ENCODE measurements at regions not wholly inside any gene's neighbourhood (a gene's known extent, or its start where the extent isn't known, plus 50 kb on each side); places are given as distances from the start of the nearest gene placed in this dataset.
"Not testable (repeated sequence)": the region's sequence is repeated elsewhere in the genome, so short reads cannot be mapped to it uniquely, and the experiment has no call there.

GRCh38 chrX:47776292-47777006 is 60.3 kb upstream of the ZNF81 start:
- no peaks in the 10 kb centered on the region for H3K4me1 ChIP-seq (ENCODE audit: control insufficient read depth, low read length)
- no peak overlapping the region for H3K27ac ChIP-seq (ENCODE audit: low read depth, low read length)
- no peaks in the 10 kb centered on the region for H3K27me3 ChIP-seq (ENCODE audit: control insufficient read depth, low read length)
- H3K4me3 ChIP-seq (ENCODE audit: low read length) = no peak overlapping the region
- no peak for TF ChIP-seq CTCF (IDR thresholded peaks at IDR 0.05; ENCODE audit: low read depth, low read length, poor library complexity, severe bottlenecking)
- TF ChIP-seq EZH2phosphoT487 (IDR thresholded peaks at IDR 0.05; ENCODE audit: borderline replicate concordance, low read length) = no peak
- H3K4me2 ChIP-seq (ENCODE audit: low read length) = no peak overlapping the region
- H3K36me3 ChIP-seq (ENCODE audit: control insufficient read depth, low read length) = no peaks in the 10 kb centered on the region
- no peaks in the 10 kb centered on the region for H3F3A ChIP-seq (ENCODE audit: control insufficient read depth, insufficient read depth)
- H4K20me1 ChIP-seq (ENCODE audit: control insufficient read depth, insufficient read depth, low read depth, low read length) = no peaks in the 10 kb centered on the region
- H3K9me2 ChIP-seq (replicated peaks; ENCODE audit: control insufficient read depth, low read length) = no peaks in the 10 kb centered on the region
- H3K9me3 ChIP-seq (ENCODE audit: control insufficient read depth, insufficient read depth, low read length) = no peaks in the 10 kb centered on the region
- H3K79me2 ChIP-seq (ENCODE audit: control insufficient read depth, low read length) = no peaks in the 10 kb centered on the region

DNA sequence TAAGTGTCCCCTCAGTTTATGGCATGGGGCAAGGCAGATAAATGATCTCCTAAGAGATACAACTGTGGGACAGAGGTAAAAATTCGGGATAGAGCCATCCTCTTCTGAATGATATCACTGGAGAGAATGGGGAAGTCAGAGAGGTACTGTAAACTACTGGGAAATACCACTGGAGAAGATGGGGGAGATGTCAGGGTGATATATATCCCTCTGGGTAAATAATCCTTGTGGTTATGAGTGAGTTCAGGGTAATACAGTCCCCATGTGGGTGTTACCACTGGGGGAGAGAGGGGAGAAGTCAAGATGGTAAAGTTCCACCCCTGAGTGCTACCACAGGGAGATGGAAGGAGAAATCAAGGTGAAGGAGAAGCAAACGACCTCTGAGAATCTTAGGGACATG is 63.9 kb upstream of the ZNF81 start:
- H4K20me1 ChIP-seq (ENCODE audit: control insufficient read depth, insufficient read depth, low read depth, low read length) = no peaks in the 10 kb centered on the region
- H3K27me3 ChIP-seq (ENCODE audit: control insufficient read depth, low read length) = no peaks in the 10 kb centered on the region
- H3K4me2 ChIP-seq (ENCODE audit: low read length) = no peak overlapping the region
- H3K79me2 ChIP-seq (ENCODE audit: control insufficient read depth, low read length) = no peaks in the 10 kb centered on the region
- no peaks in the 10 kb centered on the region for H3K36me3 ChIP-seq (ENCODE audit: control insufficient read depth, low read length)
- no peak overlapping the region for H3K27ac ChIP-seq (ENCODE audit: low read depth, low read length)
- TF ChIP-seq CTCF (IDR thresholded peaks at IDR 0.05; ENCODE audit: low read depth, low read length, poor library complexity, severe bottlenecking) (no peak), EZH2phosphoT487 (IDR thresholded peaks at IDR 0.05; ENCODE audit: borderline replicate concordance, low read length) (no peak)
- H3K9me2 ChIP-seq (replicated peaks; ENCODE audit: control insufficient read depth, low read length) = no peaks in the 10 kb centered on the region
- H3K4me3 ChIP-seq (ENCODE audit: low read length) = no peak overlapping the region
- no peaks in the 10 kb centered on the region for H3F3A ChIP-seq (ENCODE audit: control insufficient read depth, insufficient read depth)
- H3K9me3 ChIP-seq (ENCODE audit: control insufficient read depth, insufficient read depth, low read length) = no peaks in the 10 kb centered on the region
- no peaks in the 10 kb centered on the region for H3K4me1 ChIP-seq (ENCODE audit: control insufficient read depth, low read length)

DNA sequence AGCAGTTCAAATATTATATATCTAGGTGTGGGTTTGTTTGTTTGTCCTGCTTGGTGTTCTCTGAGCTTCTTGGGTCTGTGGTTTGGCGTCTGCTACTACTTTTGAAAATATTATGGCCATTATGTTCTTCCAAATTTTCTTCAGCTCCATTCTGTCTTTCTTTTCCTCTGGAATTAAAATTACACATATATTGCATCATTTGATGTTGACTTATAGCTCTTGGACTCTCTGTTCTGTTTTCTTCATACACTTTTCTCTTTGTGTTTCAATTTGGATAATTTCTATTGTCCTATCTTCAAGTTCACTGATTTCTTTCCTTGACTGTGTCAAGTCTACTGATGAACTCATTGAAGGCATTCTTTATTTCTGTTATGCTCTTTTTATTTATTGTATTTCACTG is 65.2 kb upstream of the ZNF81 start:
- H3K4me3 ChIP-seq (ENCODE audit: low read length) = no peak overlapping the region
- H3K9me2 ChIP-seq (replicated peaks; ENCODE audit: control insufficient read depth, low read length) = no peaks in the 10 kb centered on the region
- H3K4me2 ChIP-seq (ENCODE audit: low read length) = no peak overlapping the region
- no peaks in the 10 kb centered on the region for H3F3A ChIP-seq (ENCODE audit: control insufficient read depth, insufficient read depth)
- H3K9me3 ChIP-seq (ENCODE audit: control insufficient read depth, insufficient read depth, low read length) = no peaks in the 10 kb centered on the region
- no peaks in the 10 kb centered on the region for H3K27me3 ChIP-seq (ENCODE audit: control insufficient read depth, low read length)
- H4K20me1 ChIP-seq (ENCODE audit: control insufficient read depth, insufficient read depth, low read depth, low read length) = no peaks in the 10 kb centered on the region
- H3K4me1 ChIP-seq (ENCODE audit: control insufficient read depth, low read length) = no peaks in the 10 kb centered on the region
- TF ChIP-seq CTCF (IDR thresholded peaks at IDR 0.05; ENCODE audit: low read depth, low read length, poor library complexity, severe bottlenecking) = no peak
- no peak for TF ChIP-seq EZH2phosphoT487 (IDR thresholded peaks at IDR 0.05; ENCODE audit: borderline replicate concordance, low read length)
- no peaks in the 10 kb centered on the region for H3K79me2 ChIP-seq (ENCODE audit: control insufficient read depth, low read length)
- H3K27ac ChIP-seq (ENCODE audit: low read depth, low read length) = no peak overlapping the region
- H3K36me3 ChIP-seq (ENCODE audit: control insufficient read depth, low read length) = no peaks in the 10 kb centered on the region

GRCh38 chrX:47762826-47763225 is 73.9 kb upstream of the ZNF81 start:
- H3K9me2 ChIP-seq (replicated peaks; ENCODE audit: control insufficient read depth, low read length); H3K9me3 ChIP-seq (ENCODE audit: control insufficient read depth, insufficient read depth, low read length): not testable (repeated sequence)

More at GRCh38 chrX:47762826-47763225, 73.9 kb upstream of the ZNF81 start:
- H3K4me1 ChIP-seq (ENCODE audit: control insufficient read depth, low read length); H3F3A ChIP-seq (ENCODE audit: control insufficient read depth, insufficient read depth); H3K36me3 ChIP-seq (ENCODE audit: control insufficient read depth, low read length); H3K4me3 ChIP-seq (ENCODE audit: low read length); H4K20me1 ChIP-seq (ENCODE audit: control insufficient read depth, insufficient read depth, low read depth, low read length); H3K4me2 ChIP-seq (ENCODE audit: low read length); H3K27ac ChIP-seq (ENCODE audit: low read depth, low read length); H3K27me3 ChIP-seq (ENCODE audit: control insufficient read depth, low read length); H3K79me2 ChIP-seq (ENCODE audit: control insufficient read depth, low read length): not testable (repeated sequence)

Measured in DOHH2 (cell line).